HL-60 (cell line): ENCODE measurements at regions not wholly inside any gene's neighbourhood (a gene's known extent, or its start where the extent isn't known, plus 50 kb on each side); places are given as distances from the start of the nearest gene placed in this dataset.

Experiments used
- DNase-seq, 2 experiments: peaks; one replicate each; pipeline ENCODE4 v3.0.0-alpha.2; 2010 to 2020; ENCODE audit warnings: low read depth in 1 of 2, low spot score in 1 of 2
- H3K27ac ChIP-seq: fragments of 250-450 bp; sonication (Bioruptor Pico); replicated peaks from 2 replicates; pipeline ENCODE4 v1.5.1; 2020; ENCODE audit warnings: mild to moderate bottlenecking, moderate library complexity
- H3K27me3 ChIP-seq: fragments of 250-450 bp; sonication (Bioruptor Pico); 2 replicates; pipeline ENCODE4 v1.5.1; 2021; ENCODE audit warnings: mild to moderate bottlenecking, moderate library complexity; ENCODE audit not compliant: insufficient read depth, poor library complexity, severe bottlenecking
- H3K4me3 ChIP-seq: replicated peaks from 2 replicates; pipeline ENCODE4 v1.5.1; 2011; ENCODE audit warnings: mild to moderate bottlenecking, control low read depth, low read length; ENCODE audit not compliant: insufficient read depth
- CTCF ChIP-seq: IDR thresholded peaks from one replicate; pipeline ENCODE4 v1.5.1; 2011; ENCODE audit warnings: low read length, control low read depth, inconsistent platforms; ENCODE audit not compliant: insufficient read depth
- GABPA ChIP-seq: IDR thresholded peaks from 2 replicates; pipeline ENCODE4 v1.6.1; 2012; ENCODE audit warnings: low read depth
- POLR2AphosphoS5 ChIP-seq: IDR thresholded peaks from 2 replicates; pipeline ENCODE4 v1.6.1; 2012; ENCODE audit warnings: low read depth
- REST ChIP-seq: IDR thresholded peaks from 2 replicates; pipeline ENCODE4 v1.6.1; 2012; ENCODE audit warnings: low read depth; ENCODE audit not compliant: insufficient replicate concordance
- SPI1 ChIP-seq: IDR thresholded peaks from 2 replicates; pipeline ENCODE4 v1.6.1; 2012; ENCODE audit warnings: low read depth, mild to moderate bottlenecking, borderline replicate concordance

GRCh38 chr9:82308836-82309235 lies 320.3 kb downstream of the SPATA31D1 start:
- H3K27me3 ChIP-seq: no peaks in the 10 kb centered on the region
- no peak for DNase-seq
- H3K4me3 ChIP-seq: no peak overlapping the region
- TF ChIP-seq REST (no peak), CTCF (no peak), POLR2AphosphoS5 (no peak), SPI1 (no peak), GABPA (no peak)
- H3K27ac ChIP-seq: no peak overlapping the region

GRCh38 chr9:82313697-82314096 lies 325.1 kb downstream of the SPATA31D1 start:
- no peaks in the 10 kb centered on the region for H3K27me3 ChIP-seq
- TF ChIP-seq REST (no peak), CTCF (no peak), SPI1 (no peak), POLR2AphosphoS5 (no peak), GABPA (no peak)
- no peak for DNase-seq
- H3K4me3 ChIP-seq: no peak overlapping the region
- H3K27ac ChIP-seq: no peak overlapping the region

GRCh38 chr9:82320566-82320965 lies 332.0 kb downstream of the SPATA31D1 start:
- Histone ChIP-seq H3K27ac (no peak overlapping the region), H3K27me3 (no peaks in the 10 kb centered on the region), H3K4me3 (no peak overlapping the region)
- no peak for TF ChIP-seq REST
- no peak for TF ChIP-seq GABPA
- no peak for TF ChIP-seq CTCF
- TF ChIP-seq SPI1: no peak
- TF ChIP-seq POLR2AphosphoS5: no peak
- no peak for DNase-seq
